Tibial nerve (tissue), 3 donors: ENCODE measurements at regions not wholly inside any gene's neighbourhood (a gene's known extent, or its start where the extent isn't known, plus 50 kb on each side); places are given as distances from the start of the nearest gene placed in this dataset.

Source experiments
- POLR2A ChIP-seq, 2 donors: fragments of 450-650 bp; IDR thresholded peaks; one replicate each; pipeline ENCODE4 v1.6.1; 2017; ENCODE audit warnings: antibody characterized with exemption in 2 of 2, mild to moderate bottlenecking in 2 of 2, moderate library complexity in 2 of 2
- TF ChIP-seq, protein P1 (sequence below), 5 experiments: fragments of 200-600 bp in 3 of 5; fragments of 450-650 bp in 2 of 5; sonication (generic) in 3 of 5; IDR thresholded peaks; one replicate each; pipeline ENCODE4 v1.5.1; 2016 to 2019; ENCODE audit warnings: antibody characterized with exemption in 5 of 5, mild to moderate bottlenecking in 3 of 5, moderate library complexity in 2 of 5

DNA sequence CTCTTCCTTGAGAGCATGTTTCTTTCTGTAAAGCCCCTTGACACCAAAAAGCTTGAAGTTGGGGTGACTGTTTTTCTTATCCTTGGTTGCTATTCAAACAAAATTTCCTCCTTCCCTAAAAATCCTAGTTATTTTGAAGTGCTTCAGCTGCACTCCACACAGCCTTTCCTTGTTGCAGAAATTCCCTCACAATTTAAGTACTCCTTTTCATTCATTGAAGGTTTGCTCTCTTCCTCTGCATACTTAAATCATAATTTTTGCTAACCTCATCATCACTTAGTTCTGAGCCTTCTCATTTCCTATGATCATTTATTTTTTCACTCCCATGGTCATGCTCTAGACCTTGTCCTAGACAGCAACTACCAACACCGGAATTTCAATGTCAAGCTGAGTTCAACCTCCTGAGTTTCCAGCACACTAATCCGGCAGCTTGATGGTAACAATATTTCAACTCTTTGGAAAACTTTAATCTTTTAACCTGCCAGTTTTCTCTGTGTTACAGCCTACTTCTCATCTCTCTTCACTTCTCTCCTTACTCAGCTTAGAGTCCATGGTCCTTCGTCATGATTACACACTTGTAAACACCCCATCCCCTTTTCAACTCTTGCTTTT, 78.7 kb upstream of the ACTBL2 start:
- TF ChIP-seq, protein P1, sequence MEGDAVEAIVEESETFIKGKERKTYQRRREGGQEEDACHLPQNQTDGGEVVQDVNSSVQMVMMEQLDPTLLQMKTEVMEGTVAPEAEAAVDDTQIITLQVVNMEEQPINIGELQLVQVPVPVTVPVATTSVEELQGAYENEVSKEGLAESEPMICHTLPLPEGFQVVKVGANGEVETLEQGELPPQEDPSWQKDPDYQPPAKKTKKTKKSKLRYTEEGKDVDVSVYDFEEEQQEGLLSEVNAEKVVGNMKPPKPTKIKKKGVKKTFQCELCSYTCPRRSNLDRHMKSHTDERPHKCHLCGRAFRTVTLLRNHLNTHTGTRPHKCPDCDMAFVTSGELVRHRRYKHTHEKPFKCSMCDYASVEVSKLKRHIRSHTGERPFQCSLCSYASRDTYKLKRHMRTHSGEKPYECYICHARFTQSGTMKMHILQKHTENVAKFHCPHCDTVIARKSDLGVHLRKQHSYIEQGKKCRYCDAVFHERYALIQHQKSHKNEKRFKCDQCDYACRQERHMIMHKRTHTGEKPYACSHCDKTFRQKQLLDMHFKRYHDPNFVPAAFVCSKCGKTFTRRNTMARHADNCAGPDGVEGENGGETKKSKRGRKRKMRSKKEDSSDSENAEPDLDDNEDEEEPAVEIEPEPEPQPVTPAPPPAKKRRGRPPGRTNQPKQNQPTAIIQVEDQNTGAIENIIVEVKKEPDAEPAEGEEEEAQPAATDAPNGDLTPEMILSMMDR (IDR thresholded peaks at IDR 0.05), result no peak
- no peak for TF ChIP-seq POLR2A (IDR thresholded peaks at IDR 0.05)
